ENCODE measurements at regions not wholly inside any gene's neighbourhood (a gene's known extent, or its start where the extent isn't known, plus 50 kb on each side); places are given as distances from the start of the nearest gene placed in this dataset.

- no peak for DNase-seq (ENCODE audit: low spot score in 2 of 2)
- Histone ChIP-seq H3K27ac (no peak overlapping the region), H3K4me1 (no peaks in the 10 kb centered on the region), H3K4me3 (no peak overlapping the region), H3K9me3 (no peaks in the 10 kb centered on the region), H3K36me3 (no peaks in the 10 kb centered on the region), H3K27me3 (no peaks in the 10 kb centered on the region)
- TF ChIP-seq CTCF (IDR thresholded peaks at IDR 0.05), result no peak
- intact Hi-C loops (cut with DNase I), result no loop called here
Observed at GRCh38 chr5:3742750-3743149, 147.1 kb downstream of the IRX1 start.

- intact Hi-C loops (cut with DNase I), result no loop called here
- Histone ChIP-seq H3K27me3 (no peaks in the 10 kb centered on the region), H3K9me3 (no peaks in the 10 kb centered on the region), H3K36me3 (no peaks in the 10 kb centered on the region), H3K4me1 (no peaks in the 10 kb centered on the region), H3K27ac (no peak overlapping the region), H3K4me3 (no peak overlapping the region)
- no peak for DNase-seq (ENCODE audit: low spot score in 2 of 2)
- no peak for TF ChIP-seq CTCF (IDR thresholded peaks at IDR 0.05)
Observed at GRCh38 chr5:3751846-3752245, 156.2 kb downstream of the IRX1 start.

GRCh38 chr5:3778000-3778550 is 182.4 kb downstream of the IRX1 start:
- Histone ChIP-seq H3K36me3 (no peaks in the 10 kb centered on the region), H3K9me3 (no peaks in the 10 kb centered on the region), H3K4me1 (peaks cover 0 to 7% of the 10 kb centered on the region in 2 donors), H3K27me3 (no peaks in the 10 kb centered on the region), H3K27ac (peak overlapping the region in 1 of 2 donors; percentile 34), H3K4me3 (no peak overlapping the region)
- intact Hi-C loops (cut with DNase I), result no loop called here
- TF ChIP-seq CTCF (IDR thresholded peaks at IDR 0.05), result no peak
- no peak for DNase-seq (ENCODE audit: low spot score in 2 of 2)

- Histone ChIP-seq H3K27me3 (no peaks in the 10 kb centered on the region), H3K36me3 (no peaks in the 10 kb centered on the region), H3K27ac (peak overlapping the region in 1 of 2 donors; percentile 34), H3K4me3 (no peak overlapping the region), H3K9me3 (no peaks in the 10 kb centered on the region), H3K4me1 (peaks cover 0 to 7% of the 10 kb centered on the region in 2 donors)
- intact Hi-C loops (cut with DNase I), result no loop called here
- TF ChIP-seq CTCF (IDR thresholded peaks at IDR 0.05), result no peak
- no peak for DNase-seq (ENCODE audit: low spot score in 2 of 2)
Observed at GRCh38 chr5:3778945-3779344, 183.3 kb downstream of the IRX1 start.

GRCh38 chr5:3780278-3780677 is 184.6 kb downstream of the IRX1 start:
- Histone ChIP-seq H3K27me3 (no peaks in the 10 kb centered on the region), H3K4me1 (peaks cover 0 to 7% of the 10 kb centered on the region in 2 donors), H3K27ac (no peak overlapping the region), H3K36me3 (no peaks in the 10 kb centered on the region), H3K4me3 (no peak overlapping the region), H3K9me3 (no peaks in the 10 kb centered on the region)
- intact Hi-C loops (cut with DNase I), result no loop called here
- no peak for TF ChIP-seq CTCF (IDR thresholded peaks at IDR 0.05)
- DNase-seq (ENCODE audit: low spot score in 2 of 2), result no peak

GRCh38 chr5:3780907-3781306 is 185.3 kb downstream of the IRX1 start:
- intact Hi-C loops (cut with DNase I), result no loop called here
- no peak for DNase-seq (ENCODE audit: low spot score in 2 of 2)

More at GRCh38 chr5:3780907-3781306, 185.3 kb downstream of the IRX1 start:
- Histone ChIP-seq H3K27me3 (no peaks in the 10 kb centered on the region), H3K4me1 (peaks cover 0 to 7% of the 10 kb centered on the region in 2 donors), H3K9me3 (no peaks in the 10 kb centered on the region), H3K27ac (no peak overlapping the region), H3K36me3 (no peaks in the 10 kb centered on the region), H3K4me3 (no peak overlapping the region)
- no peak for TF ChIP-seq CTCF (IDR thresholded peaks at IDR 0.05)
